NCI-H1930 (cell line): ENCODE measurements at regions not wholly inside any gene's neighbourhood (a gene's known extent, or its start where the extent isn't known, plus 50 kb on each side); places are given as distances from the start of the nearest gene placed in this dataset.

Experiments used
- DNase-seq, 2 experiments: peaks; one replicate each; lab custom pipeline; 2025; lab: John Stamatoyannopoulos, UW

DNA sequence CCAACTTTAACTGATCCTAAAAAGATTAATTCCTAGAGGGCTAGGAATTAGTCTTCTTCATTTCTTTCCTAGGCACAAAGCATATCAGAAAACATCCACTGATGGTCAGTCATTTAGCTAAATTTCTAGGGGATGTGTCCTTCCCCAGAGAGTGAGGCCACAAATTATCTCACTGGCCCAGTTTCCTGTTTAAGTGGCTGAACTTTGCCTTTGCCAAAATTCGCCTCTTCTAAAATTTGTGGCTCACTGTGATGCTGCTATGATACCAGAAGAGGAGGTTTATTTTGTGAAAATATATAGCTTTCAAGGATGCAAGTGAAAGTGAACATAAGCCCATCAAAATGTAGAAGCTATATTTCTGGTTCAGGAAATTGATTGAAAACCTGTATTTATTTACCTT, 98.1 kb upstream of the FER start:
- DNase-seq, result no peak

DNA sequence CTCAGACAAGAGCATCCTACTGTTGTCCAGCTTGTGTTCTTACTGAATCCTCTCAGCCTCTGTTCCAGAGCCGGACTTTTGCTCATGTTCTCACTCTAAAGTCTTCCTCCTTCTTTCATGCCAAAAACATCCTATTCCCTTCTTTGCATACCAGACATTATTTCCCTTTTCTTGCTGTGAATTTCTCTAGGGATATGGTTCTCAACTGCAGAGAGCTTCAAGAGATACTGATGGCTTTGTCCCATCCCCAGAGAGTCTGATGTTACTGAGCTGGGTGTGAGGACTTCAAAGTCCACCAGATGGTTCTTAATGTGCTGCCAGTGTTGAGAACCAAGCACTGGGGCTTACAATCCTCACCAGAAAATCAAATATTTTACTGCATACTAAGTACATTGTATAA, 98.6 kb upstream of the FER start:
- no peak for DNase-seq

- DNase-seq, result peak in 1 of 2 experiments; percentile 32
Observed at GRCh38 chr5:108642170-108642906, 105.4 kb upstream of the FER start.

DNA sequence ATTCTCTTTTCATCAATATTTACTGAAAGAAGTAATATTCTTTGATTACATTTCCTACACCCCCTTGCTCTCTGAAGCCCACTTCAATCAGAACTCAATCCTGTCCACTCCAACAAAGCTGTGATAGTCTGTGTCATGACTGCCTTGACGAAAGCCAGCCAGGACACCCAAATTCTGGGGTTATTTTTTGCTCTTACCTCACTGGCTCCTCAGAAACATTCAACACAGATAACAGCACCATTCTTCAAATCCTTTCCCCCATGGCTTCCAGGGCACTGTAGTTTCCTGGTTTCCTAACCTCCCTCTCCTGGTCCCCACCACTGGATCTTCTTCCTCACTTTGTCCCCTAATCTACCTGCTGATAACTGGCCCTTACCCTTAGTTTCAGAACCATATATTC, 106.1 kb upstream of the FER start:
- DNase-seq, result no peak

GRCh38 chr5:108639366-108639765, 108.3 kb upstream of the FER start:
- DNase-seq, result no peak

GRCh38 chr5:108638021-108638420, 109.7 kb upstream of the FER start:
- DNase-seq, result no peak

- no peak for DNase-seq
Observed at GRCh38 chr5:108637134-108637533, 110.6 kb upstream of the FER start.

DNA sequence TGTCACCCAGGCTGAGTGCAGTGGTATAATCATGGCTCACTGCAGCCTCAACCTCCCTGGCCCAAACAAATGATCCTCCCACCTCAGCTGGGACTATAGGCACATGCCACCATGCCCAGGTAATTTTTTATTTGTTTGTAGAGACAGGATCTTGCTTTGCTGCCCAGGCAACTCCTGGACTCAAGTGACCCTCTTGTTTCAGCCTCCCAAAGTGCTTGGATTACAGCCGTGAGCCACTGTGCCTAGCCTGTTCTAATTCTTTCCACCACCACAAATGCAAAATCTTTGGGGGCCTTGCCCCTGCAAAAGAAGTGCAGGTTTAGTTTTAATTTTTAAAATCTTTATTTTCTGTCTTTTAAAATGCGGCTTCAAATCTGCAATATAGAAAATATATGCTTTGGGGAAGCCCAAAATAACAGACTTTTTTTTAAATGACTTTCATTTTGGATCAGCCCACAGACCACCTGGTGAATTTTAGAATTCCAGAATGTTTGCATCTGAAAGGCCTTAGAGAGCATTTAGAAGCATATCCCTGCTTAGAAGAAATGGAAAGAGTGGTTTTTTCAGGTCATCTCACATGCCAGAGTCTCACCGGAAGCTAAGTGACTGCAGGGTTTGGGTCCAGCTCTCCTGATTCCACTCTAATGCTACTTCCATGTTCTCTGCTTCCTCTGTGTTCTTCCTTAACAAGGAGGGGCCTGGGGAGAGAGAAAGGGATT, 111.4 kb upstream of the FER start:
- DNase-seq, result no peak

- DNase-seq, result no peak
Observed at GRCh38 chr5:108634617-108635288, 112.9 kb upstream of the FER start.

DNA sequence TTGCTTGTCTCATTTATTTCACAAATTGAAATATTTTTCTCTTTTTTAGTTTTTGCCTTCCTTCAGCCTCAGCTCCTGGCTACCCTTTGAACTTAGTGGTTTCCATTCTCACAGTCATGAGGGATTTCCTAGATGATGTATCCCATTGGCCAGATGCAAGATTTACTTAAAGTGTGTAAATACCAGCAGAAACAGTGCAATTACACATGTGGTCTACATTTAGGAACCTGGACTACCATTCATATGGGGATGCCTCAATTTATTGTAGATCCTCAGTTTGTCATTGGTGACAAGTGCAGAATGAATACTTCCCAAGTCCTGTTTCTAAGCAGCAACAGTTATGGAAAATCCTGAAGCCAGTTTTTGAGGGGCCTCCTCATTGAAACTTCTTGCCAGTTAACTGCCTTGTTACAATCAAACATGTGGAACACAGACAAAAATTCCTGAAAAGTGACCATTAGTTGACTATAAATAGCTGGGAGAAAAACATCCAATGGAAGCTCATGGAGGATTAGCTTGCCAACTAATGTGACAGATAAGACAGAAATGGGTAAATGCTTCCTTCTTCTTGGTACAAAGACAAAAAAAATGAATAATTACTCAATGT, 113.6 kb upstream of the FER start:
- no peak for DNase-seq

- no peak for DNase-seq
Observed at GRCh38 chr5:108629779-108630528, 117.7 kb upstream of the FER start.

DNA sequence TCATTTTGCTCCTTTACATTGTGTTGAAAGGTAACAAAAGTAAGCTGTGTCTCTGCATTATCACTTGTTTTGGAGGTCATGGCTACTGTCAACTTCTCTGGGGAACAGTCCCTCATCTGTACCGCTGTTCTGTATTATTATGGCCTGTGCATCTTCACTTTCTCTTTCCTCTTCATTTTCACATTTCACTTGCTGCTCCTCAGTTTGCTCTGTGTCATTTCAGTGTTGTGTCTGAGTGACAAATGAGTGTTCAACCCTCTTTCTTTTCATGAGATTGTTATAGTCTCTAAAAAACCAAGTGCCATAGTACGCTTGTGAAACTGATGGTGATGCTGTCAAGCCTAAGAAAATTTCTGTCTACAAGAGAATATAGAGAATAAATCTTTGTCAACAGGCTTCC, 122.0 kb upstream of the FER start:
- no peak for DNase-seq

- no peak for DNase-seq
Observed at GRCh38 chr5:108623826-108624225, 123.9 kb upstream of the FER start.

DNA sequence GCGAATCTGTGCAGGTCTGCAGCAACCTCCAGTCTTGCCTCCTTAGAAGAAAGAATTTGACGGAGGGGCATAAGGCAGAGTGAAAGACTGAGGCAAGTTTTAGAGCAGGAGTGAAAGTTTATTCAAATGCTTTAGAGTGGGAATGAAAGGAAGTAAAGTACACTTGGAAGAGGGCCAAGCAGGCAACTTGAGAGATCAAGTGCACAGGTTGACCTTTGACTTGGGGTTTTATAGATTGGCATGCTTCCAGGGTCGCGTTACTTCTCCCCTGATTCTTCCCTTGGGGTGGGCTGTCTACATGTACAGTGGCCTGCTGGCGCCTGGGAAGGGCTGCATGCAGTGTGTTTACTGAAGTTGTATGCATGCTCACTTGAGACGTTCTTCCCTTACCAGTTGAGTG, 127.2 kb upstream of the FER start:
- DNase-seq, result no peak

DNA sequence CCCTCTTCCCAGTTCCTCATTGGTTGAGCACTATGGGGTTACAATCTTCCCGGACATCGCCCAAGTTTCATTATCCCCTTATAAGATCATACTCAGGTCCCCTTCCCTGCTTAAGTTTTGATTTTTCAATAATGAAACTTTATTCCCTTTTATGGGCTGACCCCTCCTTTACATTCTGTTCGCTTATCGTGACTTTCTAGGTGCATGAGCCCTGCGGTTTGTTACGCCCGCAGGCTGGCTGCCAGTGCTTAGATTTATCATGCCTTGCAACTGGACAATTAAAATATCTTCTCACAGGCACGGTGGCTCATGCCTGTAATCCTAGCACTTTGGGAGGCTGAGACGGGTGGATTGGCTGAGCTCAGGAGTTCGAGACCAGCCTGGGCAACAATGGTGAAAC, 127.9 kb upstream of the FER start:
- no peak for DNase-seq

DNA sequence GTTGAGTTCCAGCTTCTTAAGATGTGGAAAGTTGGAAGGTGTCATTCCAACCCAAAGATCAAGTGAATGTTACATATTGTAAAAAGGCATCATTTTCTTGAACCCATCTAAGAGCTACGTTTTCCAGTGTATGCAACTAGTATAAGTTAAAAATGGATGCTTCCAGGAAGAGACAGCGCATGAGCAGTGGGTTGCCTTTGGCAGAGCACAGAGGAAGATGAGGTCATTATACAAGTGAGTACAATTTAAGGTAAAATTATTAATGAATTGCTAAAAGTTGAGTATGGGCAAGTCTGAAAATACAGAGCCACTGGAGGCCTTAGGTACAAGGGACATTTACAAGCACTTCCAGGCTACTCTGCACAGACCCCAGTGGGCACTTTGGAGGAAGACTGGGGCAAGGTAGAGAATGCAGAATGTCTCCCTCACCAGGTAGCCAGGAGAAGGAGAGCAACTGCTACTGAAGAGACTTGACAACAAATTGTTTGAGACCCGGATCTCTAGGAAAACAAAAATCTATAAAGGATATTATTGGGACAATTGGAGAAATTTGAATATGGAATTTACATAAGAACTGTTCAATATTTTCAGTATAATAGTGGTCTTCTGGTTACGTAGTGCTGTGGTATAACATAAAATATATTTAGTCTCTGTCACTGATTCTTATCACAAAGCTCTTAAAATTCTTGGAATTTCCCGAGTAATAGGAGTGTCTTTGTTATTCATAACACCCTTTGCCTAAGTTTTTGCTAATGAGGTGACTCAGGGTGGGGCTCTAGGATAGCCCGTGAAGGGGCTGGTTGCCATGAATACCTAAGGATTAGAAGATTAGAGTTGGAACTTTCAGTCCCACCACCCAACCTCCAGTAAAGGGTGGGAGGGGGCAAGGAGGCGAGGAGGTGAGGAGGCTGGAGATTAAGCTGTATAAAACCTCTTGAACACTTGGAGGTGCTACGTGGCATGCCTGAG, 129.9 kb upstream of the FER start:
- DNase-seq, result no peak

DNA sequence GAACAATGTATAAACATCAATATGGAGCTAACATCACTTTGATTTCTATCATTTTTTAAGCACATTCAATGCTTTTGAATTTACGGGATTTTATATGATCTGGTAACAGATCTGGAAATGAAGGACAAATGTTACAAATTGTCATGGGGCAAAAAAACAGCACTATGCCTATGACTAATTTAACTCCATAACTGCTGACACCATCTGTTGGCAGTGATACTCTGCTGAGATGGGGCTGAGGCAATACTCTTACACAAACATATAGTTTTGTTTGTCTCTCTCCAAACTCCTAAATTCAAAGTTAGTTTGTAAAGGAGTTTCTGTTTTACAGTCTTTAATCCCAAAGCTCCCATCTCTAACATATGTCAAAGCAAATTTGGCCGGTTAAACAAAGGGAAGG, 132.5 kb upstream of the FER start:
- DNase-seq, result no peak

DNA sequence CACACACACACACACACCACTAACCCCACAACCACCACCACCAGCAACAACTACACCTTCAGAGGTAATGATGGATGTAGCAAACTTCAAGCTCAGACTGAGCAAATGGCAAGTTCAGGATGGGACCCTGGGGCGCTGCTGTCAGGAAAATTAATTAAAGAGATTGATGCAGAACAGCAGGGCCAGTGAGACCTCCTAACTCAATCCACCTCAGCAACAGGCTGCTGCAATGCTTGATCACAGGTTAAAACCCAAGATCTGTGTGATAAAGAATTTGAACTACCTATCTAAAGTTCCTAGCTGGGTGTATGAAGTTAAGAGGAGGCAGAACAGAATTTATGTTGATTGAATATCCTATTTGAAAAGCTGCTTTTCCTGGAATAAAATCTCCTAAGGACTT, 140.3 kb upstream of the FER start:
- DNase-seq, result no peak

GRCh38 chr5:108606185-108606584, 141.5 kb upstream of the FER start:
- DNase-seq, result no peak

- no peak for DNase-seq
Observed at GRCh38 chr5:108602830-108603229, 144.9 kb upstream of the FER start.

GRCh38 chr5:108590799-108591198, 156.9 kb upstream of the FER start:
- DNase-seq, result no peak
